ENCODE measurements at regions not wholly inside any gene's neighbourhood (a gene's known extent, or its start where the extent isn't known, plus 50 kb on each side); places are given as distances from the start of the nearest gene placed in this dataset.

GRCh38 chr12:38469715-38470114 lies 153.1 kb downstream of the ALG10B start:
- Histone ChIP-seq H3K27me3 (no peaks in the 10 kb centered on the region), H3K4me3 (no peak overlapping the region), H3K4me1 (no peaks in the 10 kb centered on the region), H3K36me3 (no peaks in the 10 kb centered on the region), H3K27ac (replicated peaks in 1 of 4) (no peak overlapping the region), H3K9me3 (no peaks in the 10 kb centered on the region)
- no peak for TF ChIP-seq POLR2A (IDR thresholded peaks at IDR 0.05; ENCODE audit: low read depth)
- no peak for TF ChIP-seq EP300 (IDR thresholded peaks at IDR 0.05)
- no peak for TF ChIP-seq POLR2AphosphoS5 (IDR thresholded peaks at IDR 0.05)
- no peak for TF ChIP-seq CTCF (IDR thresholded peaks at IDR 0.05)
- DNase-seq (ENCODE audit: extremely low spot score), result no peak
- WGBS, result 72% methylated on average over 7 of the region's 7 CpGs
- intact Hi-C loops (cut with DNase I), result no loop called here

DNA sequence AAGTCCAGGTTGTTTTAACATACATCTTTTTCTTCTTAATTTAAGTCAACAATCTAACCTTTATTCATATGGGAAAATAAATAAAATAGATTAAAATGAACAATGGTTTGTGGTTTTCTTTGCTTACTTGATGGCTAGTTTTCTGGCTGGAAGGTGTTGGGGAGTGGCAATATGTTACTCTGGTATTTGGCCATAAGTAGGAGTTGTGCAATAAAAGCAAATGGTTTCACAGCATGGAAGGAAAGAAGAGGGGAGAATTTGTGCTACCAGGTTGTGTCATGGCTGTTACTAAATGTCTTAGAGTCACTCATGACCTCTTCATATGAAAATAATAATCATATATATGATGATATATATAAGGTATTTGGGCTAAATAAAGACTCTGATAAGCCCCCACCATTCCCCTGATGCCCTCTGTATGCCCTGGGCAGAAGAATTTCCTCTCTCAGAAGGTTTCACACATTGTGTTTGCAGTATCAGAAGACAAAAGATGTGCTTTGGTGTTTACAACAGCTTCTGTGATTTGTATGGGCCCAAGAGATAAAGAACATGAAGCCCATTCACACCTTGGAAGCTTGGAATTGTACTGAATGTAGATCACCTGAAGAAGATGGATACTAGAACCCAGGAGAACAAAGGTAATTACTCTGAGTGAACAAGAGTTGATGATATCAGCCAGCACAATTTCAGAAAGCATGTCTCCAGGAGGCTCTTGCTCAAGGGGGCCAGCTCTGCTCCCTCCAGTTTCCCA lies 160.9 kb downstream of the ALG10B start:
- Histone ChIP-seq H3K27ac (replicated peaks in 1 of 4) (no peak overlapping the region), H3K27me3 (no peaks in the 10 kb centered on the region), H3K4me3 (no peak overlapping the region), H3K4me1 (no peaks in the 10 kb centered on the region), H3K36me3 (no peaks in the 10 kb centered on the region), H3K9me3 (no peaks in the 10 kb centered on the region)
- DNase-seq (ENCODE audit: extremely low spot score), result no peak
- TF ChIP-seq CTCF (IDR thresholded peaks at IDR 0.05) (no peak), POLR2A (IDR thresholded peaks at IDR 0.05; ENCODE audit: low read depth) (no peak), POLR2AphosphoS5 (IDR thresholded peaks at IDR 0.05) (no peak), EP300 (IDR thresholded peaks at IDR 0.05) (no peak)
- intact Hi-C loops (cut with DNase I), result no loop called here

GRCh38 chr12:38480594-38480993 lies 164.0 kb downstream of the ALG10B start:
- no peak overlapping the region for H3K27ac ChIP-seq (replicated peaks in 1 of 4)
- DNase-seq (ENCODE audit: extremely low spot score), result no peak
- TF ChIP-seq EP300 (IDR thresholded peaks at IDR 0.05), result no peak
- no peak for TF ChIP-seq CTCF (IDR thresholded peaks at IDR 0.05)
- no peak for TF ChIP-seq POLR2A (IDR thresholded peaks at IDR 0.05; ENCODE audit: low read depth)
- no peak for TF ChIP-seq POLR2AphosphoS5 (IDR thresholded peaks at IDR 0.05)
- H3K36me3 ChIP-seq, result no peaks in the 10 kb centered on the region
- intact Hi-C loops (cut with DNase I), result no loop called here
- no peaks in the 10 kb centered on the region for H3K27me3 ChIP-seq
- H3K4me3 ChIP-seq, result no peak overlapping the region
- H3K9me3 ChIP-seq, result no peaks in the 10 kb centered on the region
- no peaks in the 10 kb centered on the region for H3K4me1 ChIP-seq

DNA sequence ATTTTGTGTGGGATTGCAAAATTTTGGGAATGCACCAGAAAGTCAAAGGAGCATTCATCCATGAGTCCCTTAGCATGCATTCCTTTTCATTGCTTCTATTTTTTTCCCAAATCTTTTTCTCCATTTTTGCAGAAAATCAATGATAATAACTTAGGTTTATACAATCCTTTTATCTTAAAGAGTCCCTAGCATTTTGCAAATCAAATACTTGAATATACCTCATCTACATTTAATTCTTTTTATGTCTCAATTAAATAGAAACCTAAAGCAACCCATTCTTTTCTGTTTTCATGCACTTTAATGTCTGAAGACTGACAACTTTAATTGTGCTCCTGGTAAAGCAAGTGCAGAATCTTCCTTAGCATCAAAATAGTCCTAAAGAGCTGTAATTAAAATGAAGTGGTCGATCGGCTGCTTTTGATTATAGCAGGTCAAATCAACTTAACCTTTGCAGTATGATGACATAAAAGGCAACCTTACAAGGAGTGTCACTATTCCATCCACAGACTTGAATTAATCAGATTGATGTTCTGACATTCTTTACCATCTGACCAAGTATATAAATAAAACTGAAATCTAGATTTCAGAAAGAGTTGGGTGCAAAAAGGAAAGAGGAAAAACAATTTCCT lies 168.4 kb downstream of the ALG10B start:
- H3K27ac ChIP-seq (replicated peaks in 1 of 4), result no peak overlapping the region
- no peaks in the 10 kb centered on the region for H3K27me3 ChIP-seq
- H3K4me3 ChIP-seq, result no peak overlapping the region
- H3K9me3 ChIP-seq, result no peaks in the 10 kb centered on the region
- intact Hi-C loops (cut with DNase I), result no loop called here
- 25% methylated on average over 2 of the region's 2 CpGs for WGBS
- no peaks in the 10 kb centered on the region for H3K4me1 ChIP-seq
- no peaks in the 10 kb centered on the region for H3K36me3 ChIP-seq
- DNase-seq (ENCODE audit: extremely low spot score), result no peak
- TF ChIP-seq POLR2AphosphoS5 (IDR thresholded peaks at IDR 0.05), result no peak
- TF ChIP-seq EP300 (IDR thresholded peaks at IDR 0.05), result no peak
- TF ChIP-seq POLR2A (IDR thresholded peaks at IDR 0.05; ENCODE audit: low read depth), result no peak
- no peak for TF ChIP-seq CTCF (IDR thresholded peaks at IDR 0.05)

Data from esophagus muscularis mucosa (tissue), 4 donors.